SK-N-SH treated with all-trans-retinoic acid at 6 μM for 48 hours (cell line): ENCODE measurements at regions not wholly inside any gene's neighbourhood (a gene's known extent, or its start where the extent isn't known, plus 50 kb on each side); places are given as distances from the start of the nearest gene placed in this dataset.

Experiments used
- ATAC-seq: fragments of 200-7000 bp; cut with Tn5 transposase; 3 replicates; pipeline ENCODE4 v1.9.1; 2020; ENCODE audit warnings: mild to moderate bottlenecking, moderate library complexity
- ARNTL ChIP-seq: fragments of 450-650 bp; formaldehyde crosslinking; IDR thresholded peaks from 2 replicates; pipeline ENCODE4 v1.5.0; 2020; ENCODE audit warnings: low read depth, mild to moderate bottlenecking, moderate library complexity, borderline replicate concordance
- CSDC2 ChIP-seq: fragments of 250-450 bp; sonication (Bioruptor Pico); IDR thresholded peaks from 2 replicates; pipeline ENCODE4 v1.5.0; 2020; ENCODE audit warnings: mild to moderate bottlenecking, moderate library complexity
- CSRNP3 ChIP-seq: fragments of 250-450 bp; sonication (Bioruptor Pico); IDR thresholded peaks from 2 replicates; pipeline ENCODE4 v1.5.1; 2021; ENCODE audit warnings: mild to moderate bottlenecking, moderate library complexity
- ESRRG ChIP-seq: fragments of 250-450 bp; sonication (Bioruptor Pico); IDR thresholded peaks from 2 replicates; pipeline ENCODE4 v1.6.1; 2021; ENCODE audit warnings: mild to moderate bottlenecking
- GLIS3 ChIP-seq: fragments of 250-450 bp; sonication (Bioruptor Pico); IDR thresholded peaks from 2 replicates; pipeline ENCODE4 v1.5.0; 2020; ENCODE audit warnings: mild to moderate bottlenecking, moderate library complexity
- ISL1 ChIP-seq: fragments of 250-450 bp; sonication (Bioruptor Pico); IDR thresholded peaks from 2 replicates; pipeline ENCODE4 v2.1.2; 2022; ENCODE audit warnings: mild to moderate bottlenecking, moderate library complexity
- OSR1 ChIP-seq: fragments of 250-450 bp; sonication (Bioruptor Pico); IDR thresholded peaks from 2 replicates; pipeline ENCODE4 v1.8.0; 2022; ENCODE audit warnings: moderate library complexity, mild to moderate bottlenecking, inconsistent platforms
- PATZ1 ChIP-seq: fragments of 250-450 bp; sonication (Bioruptor Pico); IDR thresholded peaks from 2 replicates; pipeline ENCODE4 v1.8.0; 2020; ENCODE audit warnings: mild to moderate bottlenecking, moderate library complexity, borderline replicate concordance
- PPARA ChIP-seq: fragments of 250-450 bp; sonication (Bioruptor Pico); IDR thresholded peaks from 2 replicates; pipeline ENCODE4 v1.5.0; 2020; ENCODE audit warnings: mild to moderate bottlenecking, borderline replicate concordance
- RARB ChIP-seq: fragments of 250-450 bp; sonication (Bioruptor Pico); IDR thresholded peaks from 2 replicates; pipeline ENCODE4 v1.8.0; 2021; ENCODE audit warnings: mild to moderate bottlenecking, moderate library complexity
- TCF4 ChIP-seq: fragments of 250-450 bp; sonication (Bioruptor Pico); IDR thresholded peaks from 2 replicates; pipeline ENCODE4 v1.8.0; 2021; ENCODE audit warnings: mild to moderate bottlenecking, moderate library complexity, borderline replicate concordance
- TSHZ2 ChIP-seq: fragments of 250-450 bp; sonication (Bioruptor Pico); IDR thresholded peaks from 2 replicates; pipeline ENCODE4 v1.5.0; 2020; ENCODE audit warnings: mild to moderate bottlenecking, moderate library complexity
- ZC3H10 ChIP-seq: fragments of 250-450 bp; sonication (Bioruptor Pico); IDR thresholded peaks from 2 replicates; pipeline ENCODE4 v1.5.1; 2021; ENCODE audit warnings: mild to moderate bottlenecking, moderate library complexity
- ZFP3 ChIP-seq: fragments of 250-450 bp; sonication (Bioruptor Pico); IDR thresholded peaks from 2 replicates; pipeline ENCODE4 v1.5.0; 2020; ENCODE audit warnings: mild to moderate bottlenecking, moderate library complexity
- ZFP30 ChIP-seq: fragments of 450-650 bp; formaldehyde crosslinking; IDR thresholded peaks from 2 replicates; pipeline ENCODE4 v1.5.0; 2022; ENCODE audit warnings: mild to moderate bottlenecking, moderate library complexity
- ZNF8 ChIP-seq: fragments of 450-650 bp; formaldehyde crosslinking; IDR thresholded peaks from 2 replicates; pipeline ENCODE4 v1.5.0; 2020; ENCODE audit warnings: mild to moderate bottlenecking, moderate library complexity

- TF ChIP-seq ZFP3 (CRISPR knock-in tag), result no peak
- TF ChIP-seq OSR1 (CRISPR knock-in tag), result no peak
- TF ChIP-seq RARB (CRISPR knock-in tag), result no peak
- TF ChIP-seq TCF4, result no peak
- no peak for TF ChIP-seq PPARA (CRISPR knock-in tag)
- no peak for TF ChIP-seq GLIS3 (CRISPR knock-in tag)
- TF ChIP-seq PATZ1 (CRISPR knock-in tag), result no peak
- TF ChIP-seq ZFP30 (CRISPR knock-in tag), result no peak
- no peak for TF ChIP-seq TSHZ2 (CRISPR knock-in tag)
- no peak for TF ChIP-seq CSRNP3
- TF ChIP-seq ESRRG (CRISPR knock-in tag), result no peak
- TF ChIP-seq ZC3H10, result no peak
- TF ChIP-seq ZNF8 (CRISPR knock-in tag), result no peak
- TF ChIP-seq ISL1 (CRISPR knock-in tag), result no peak
- no peak for TF ChIP-seq CSDC2 (CRISPR knock-in tag)
- TF ChIP-seq ARNTL, result no peak
- no peak for ATAC-seq
These were observed 54.1 kb upstream of the NPSR1 start for GRCh38 chr7:34603711-34604444.
